ENCODE measurements at regions not wholly inside any gene's neighbourhood (a gene's known extent, or its start where the extent isn't known, plus 50 kb on each side); places are given as distances from the start of the nearest gene placed in this dataset.

- Histone ChIP-seq H3K9me3 (ENCODE audit: low read depth, low read length, poor library complexity, severe bottlenecking) (no peaks in the 10 kb centered on the region), H3K4me1 (ENCODE audit: insufficient read depth, low read length, poor library complexity, severe bottlenecking) (no peaks in the 10 kb centered on the region), H3K27me3 (replicated peaks; ENCODE audit: insufficient read depth, low read depth, low read length, poor library complexity) (no peaks in the 10 kb centered on the region), H3K4me3 (ENCODE audit: low read depth, low read length, poor library complexity, severe bottlenecking) (no peak overlapping the region), H3K36me3 (ENCODE audit: insufficient read depth, low read length, poor library complexity, severe bottlenecking) (no peaks in the 10 kb centered on the region), H3K27ac (ENCODE audit: low read depth, low read length, poor library complexity, severe bottlenecking) (no peak overlapping the region)
- no TSS peak for BruUV-seq (replicated peaks)
- POLR2A ChIA-PET (ENCODE audit: low non-redundant PET), result no interaction called here
- CTCF ChIA-PET, result no interaction called here
- no peak for DNase-seq (ENCODE audit: low spot score)
- TF ChIP-seq EZH2 (IDR thresholded peaks at IDR 0.05; ENCODE audit: borderline replicate concordance, low read depth, low read length, poor library complexity, severe bottlenecking) (no peak), CTCF (conservative IDR thresholded peaks at IDR 0.05; ENCODE audit: low read depth, low read length) (no peak)
- intact Hi-C loops (cut with micrococcal nuclease; ENCODE audit: unreplicated experiment), result no loop called here
Observed at GRCh38 chr6:137284811-137285110, 65.6 kb upstream of the IFNGR1 start.

GRCh38 chr6:137283940-137284810, 65.0 kb upstream of the IFNGR1 start:
- POLR2A ChIA-PET (ENCODE audit: low non-redundant PET), result no interaction called here
- Histone ChIP-seq H3K9me3 (ENCODE audit: low read depth, low read length, poor library complexity, severe bottlenecking) (no peaks in the 10 kb centered on the region), H3K36me3 (ENCODE audit: insufficient read depth, low read length, poor library complexity, severe bottlenecking) (no peaks in the 10 kb centered on the region), H3K27me3 (replicated peaks; ENCODE audit: insufficient read depth, low read depth, low read length, poor library complexity) (no peaks in the 10 kb centered on the region), H3K4me1 (ENCODE audit: insufficient read depth, low read length, poor library complexity, severe bottlenecking) (no peaks in the 10 kb centered on the region), H3K27ac (ENCODE audit: low read depth, low read length, poor library complexity, severe bottlenecking) (no peak overlapping the region), H3K4me3 (ENCODE audit: low read depth, low read length, poor library complexity, severe bottlenecking) (no peak overlapping the region)
- intact Hi-C loops (cut with micrococcal nuclease; ENCODE audit: unreplicated experiment), result no loop called here
- DNase-seq (ENCODE audit: low spot score), result no peak
- CTCF ChIA-PET, result no interaction called here
- TF ChIP-seq EZH2 (IDR thresholded peaks at IDR 0.05; ENCODE audit: borderline replicate concordance, low read depth, low read length, poor library complexity, severe bottlenecking), result no peak
- TF ChIP-seq CTCF (conservative IDR thresholded peaks at IDR 0.05; ENCODE audit: low read depth, low read length), result no peak
- BruUV-seq (replicated peaks), result no TSS peak

GRCh38 chr6:137283080-137283479, 63.9 kb upstream of the IFNGR1 start:
- Histone ChIP-seq H3K9me3 (ENCODE audit: low read depth, low read length, poor library complexity, severe bottlenecking) (no peaks in the 10 kb centered on the region), H3K4me3 (ENCODE audit: low read depth, low read length, poor library complexity, severe bottlenecking) (no peak overlapping the region), H3K4me1 (ENCODE audit: insufficient read depth, low read length, poor library complexity, severe bottlenecking) (no peaks in the 10 kb centered on the region), H3K27me3 (replicated peaks; ENCODE audit: insufficient read depth, low read depth, low read length, poor library complexity) (no peaks in the 10 kb centered on the region), H3K36me3 (ENCODE audit: insufficient read depth, low read length, poor library complexity, severe bottlenecking) (no peaks in the 10 kb centered on the region), H3K27ac (ENCODE audit: low read depth, low read length, poor library complexity, severe bottlenecking) (no peak overlapping the region)
- ChIA-PET POLR2A (ENCODE audit: low non-redundant PET) (no interaction called here), CTCF (no interaction called here)
- no TSS peak for BruUV-seq (replicated peaks)
- intact Hi-C loops (cut with micrococcal nuclease; ENCODE audit: unreplicated experiment), result no loop called here
- TF ChIP-seq EZH2 (IDR thresholded peaks at IDR 0.05; ENCODE audit: borderline replicate concordance, low read depth, low read length, poor library complexity, severe bottlenecking), result no peak
- TF ChIP-seq CTCF (conservative IDR thresholded peaks at IDR 0.05; ENCODE audit: low read depth, low read length), result no peak
- DNase-seq (ENCODE audit: low spot score), result no peak
